GM19351 (cell line): ENCODE measurements at regions not wholly inside any gene's neighbourhood (a gene's known extent, or its start where the extent isn't known, plus 50 kb on each side); places are given as distances from the start of the nearest gene placed in this dataset.

ENCODE experiments used
- ATAC-seq: cut with Tn5 transposase; IDR thresholded peaks from one replicate; pipeline ENCODE4 v1.9.1; 2021; ENCODE audit warnings: mild to moderate bottlenecking, moderate library complexity; ENCODE audit not compliant: unreplicated experiment

- no peak for ATAC-seq
These were observed 1024.3 kb upstream of the MAP3K7 start for GRCh38 chr6:91611190-91611589.

GRCh38 chr6:91608428-91608827 lies 1021.6 kb upstream of the MAP3K7 start:
- no peak for ATAC-seq

- ATAC-seq, result no peak
These were observed 1019.5 kb upstream of the MAP3K7 start for GRCh38 chr6:91606148-91606901.

- no peak for ATAC-seq
These were observed 1013.7 kb upstream of the MAP3K7 start for GRCh38 chr6:91600561-91600960.

GRCh38 chr6:91590191-91590590 lies 1003.3 kb upstream of the MAP3K7 start:
- ATAC-seq, result no peak

- ATAC-seq, result no peak
These were observed 993.8 kb upstream of the MAP3K7 start for GRCh38 chr6:91580635-91581034.

GRCh38 chr6:91575032-91575431 lies 988.2 kb upstream of the MAP3K7 start:
- ATAC-seq, result no peak

- ATAC-seq, result no peak
These were observed 987.0 kb upstream of the MAP3K7 start for GRCh38 chr6:91573826-91574416.

GRCh38 chr6:91572878-91573277 lies 986.0 kb upstream of the MAP3K7 start:
- ATAC-seq, result no peak

- no peak for ATAC-seq
These were observed 982.2 kb upstream of the MAP3K7 start for GRCh38 chr6:91569071-91569470.

- ATAC-seq, result no peak
These were observed 979.6 kb upstream of the MAP3K7 start for GRCh38 chr6:91566467-91566866.

GRCh38 chr6:91565207-91565606 lies 978.3 kb upstream of the MAP3K7 start:
- no peak for ATAC-seq

GRCh38 chr6:91562955-91563354 lies 976.1 kb upstream of the MAP3K7 start:
- no peak for ATAC-seq

- ATAC-seq, result no peak
These were observed 973.5 kb upstream of the MAP3K7 start for GRCh38 chr6:91560409-91560808.

GRCh38 chr6:91540902-91541301 lies 954.0 kb upstream of the MAP3K7 start:
- ATAC-seq, result no peak

- ATAC-seq, result no peak
These were observed 952.6 kb upstream of the MAP3K7 start for GRCh38 chr6:91539456-91539855.

GRCh38 chr6:91538622-91539021 lies 951.8 kb upstream of the MAP3K7 start:
- ATAC-seq, result no peak

- ATAC-seq, result no peak
These were observed 947.7 kb upstream of the MAP3K7 start for GRCh38 chr6:91534614-91535013.

- no peak for ATAC-seq
These were observed 936.6 kb upstream of the MAP3K7 start for GRCh38 chr6:91523511-91523910.

- no peak for ATAC-seq
These were observed 935.1 kb upstream of the MAP3K7 start for GRCh38 chr6:91521999-91522398.

- no peak for ATAC-seq
These were observed 922.8 kb upstream of the MAP3K7 start for GRCh38 chr6:91509711-91510110.

- no peak for ATAC-seq
These were observed 922.2 kb upstream of the MAP3K7 start for GRCh38 chr6:91509039-91509438.

GRCh38 chr6:91506509-91506908 lies 919.6 kb upstream of the MAP3K7 start:
- no peak for ATAC-seq
